ENCODE measurements at regions not wholly inside any gene's neighbourhood (a gene's known extent, or its start where the extent isn't known, plus 50 kb on each side); places are given as distances from the start of the nearest gene placed in this dataset.

GRCh38 chr10:3852147-3852904 is 67.3 kb upstream of the KLF6 start:
- Histone ChIP-seq H3K36me3 (ENCODE audit: control insufficient read depth, insufficient read depth, low read length) (no peaks in the 10 kb centered on the region), H3K4me3 (ENCODE audit: low read depth, low read length) (no peak overlapping the region), H3K27me3 (ENCODE audit: control insufficient read depth, insufficient read depth, low read length) (no peaks in the 10 kb centered on the region)
- FAIRE-seq (peak; percentile 97), DNase-seq (ENCODE audit: low read depth) (peak; percentile 100)
- no peak for TF ChIP-seq CTCF (IDR thresholded peaks at IDR 0.05; ENCODE audit: insufficient read depth, low read length, severe bottlenecking)

GRCh38 chr10:3850999-3851937 is 66.3 kb upstream of the KLF6 start:
- no peak for TF ChIP-seq CTCF (IDR thresholded peaks at IDR 0.05; ENCODE audit: insufficient read depth, low read length, severe bottlenecking)
- H3K36me3 ChIP-seq (ENCODE audit: control insufficient read depth, insufficient read depth, low read length): no peaks in the 10 kb centered on the region
- FAIRE-seq (no peak), DNase-seq (ENCODE audit: low read depth) (peak; percentile 100)
- H3K4me3 ChIP-seq (ENCODE audit: low read depth, low read length): no peak overlapping the region
- H3K27me3 ChIP-seq (ENCODE audit: control insufficient read depth, insufficient read depth, low read length): no peaks in the 10 kb centered on the region

- DNase-seq (ENCODE audit: low read depth) (peak; percentile 91), FAIRE-seq (no peak)
- TF ChIP-seq CTCF (IDR thresholded peaks at IDR 0.05; ENCODE audit: insufficient read depth, low read length, severe bottlenecking): no peak
- no peak overlapping the region for H3K4me3 ChIP-seq (ENCODE audit: low read depth, low read length)
- H3K36me3 ChIP-seq (ENCODE audit: control insufficient read depth, insufficient read depth, low read length): no peaks in the 10 kb centered on the region
- H3K27me3 ChIP-seq (ENCODE audit: control insufficient read depth, insufficient read depth, low read length): no peaks in the 10 kb centered on the region
Measured at GRCh38 chr10:3848775-3849635, 64.0 kb upstream of the KLF6 start.

- DNase-seq (ENCODE audit: low read depth) (peak; percentile 84), FAIRE-seq (no peak)
- H3K4me3 ChIP-seq (ENCODE audit: low read depth, low read length): no peak overlapping the region
- H3K27me3 ChIP-seq (ENCODE audit: control insufficient read depth, insufficient read depth, low read length): no peaks in the 10 kb centered on the region
- no peak for TF ChIP-seq CTCF (IDR thresholded peaks at IDR 0.05; ENCODE audit: insufficient read depth, low read length, severe bottlenecking)
- no peaks in the 10 kb centered on the region for H3K36me3 ChIP-seq (ENCODE audit: control insufficient read depth, insufficient read depth, low read length)
Measured at GRCh38 chr10:3848005-3848774, 63.2 kb upstream of the KLF6 start.

- Histone ChIP-seq H3K27me3 (ENCODE audit: control insufficient read depth, insufficient read depth, low read length) (no peaks in the 10 kb centered on the region), H3K4me3 (ENCODE audit: low read depth, low read length) (no peak overlapping the region), H3K36me3 (ENCODE audit: control insufficient read depth, insufficient read depth, low read length) (no peaks in the 10 kb centered on the region)
- no peak for TF ChIP-seq CTCF (IDR thresholded peaks at IDR 0.05; ENCODE audit: insufficient read depth, low read length, severe bottlenecking)
- DNase-seq (ENCODE audit: low read depth) (no peak), FAIRE-seq (no peak)
Measured at GRCh38 chr10:3846736-3847135, 61.7 kb upstream of the KLF6 start.

Measured in bronchial epithelial cell (primary cell).